HG03571 (cell line): ENCODE measurements at regions not wholly inside any gene's neighbourhood (a gene's known extent, or its start where the extent isn't known, plus 50 kb on each side); places are given as distances from the start of the nearest gene placed in this dataset.

ENCODE experiments used
- ATAC-seq: cut with Tn5 transposase; IDR thresholded peaks from one replicate; pipeline ENCODE4 v1.9.1; 2021; ENCODE audit not compliant: unreplicated experiment

- no peak for ATAC-seq
These were observed 349.1 kb downstream of the LIG4 start for GRCh38 chr13:107866032-107866940.

GRCh38 chr13:107865643-107866031 lies 349.7 kb downstream of the LIG4 start:
- no peak for ATAC-seq

- no peak for ATAC-seq
These were observed 350.1 kb downstream of the LIG4 start for GRCh38 chr13:107865318-107865575.

GRCh38 chr13:107864543-107865317 lies 350.6 kb downstream of the LIG4 start:
- no peak for ATAC-seq

- no peak for ATAC-seq
These were observed 355.1 kb downstream of the LIG4 start for GRCh38 chr13:107860284-107860683.

GRCh38 chr13:107854880-107855279 lies 360.5 kb downstream of the LIG4 start:
- no peak for ATAC-seq

- no peak for ATAC-seq
These were observed 363.3 kb downstream of the LIG4 start for GRCh38 chr13:107852072-107852471.

GRCh38 chr13:107851670-107852069 lies 363.7 kb downstream of the LIG4 start:
- ATAC-seq = no peak

GRCh38 chr13:107847406-107847805 lies 367.9 kb downstream of the LIG4 start:
- ATAC-seq = no peak

GRCh38 chr13:107846642-107847041 lies 368.7 kb downstream of the LIG4 start:
- ATAC-seq = no peak

- no peak for ATAC-seq
These were observed 369.4 kb downstream of the LIG4 start for GRCh38 chr13:107845911-107846310.

- no peak for ATAC-seq
These were observed 371.7 kb downstream of the LIG4 start for GRCh38 chr13:107843681-107844080.

- no peak for ATAC-seq
These were observed 372.1 kb downstream of the LIG4 start for GRCh38 chr13:107843281-107843680.

- ATAC-seq = no peak
These were observed 372.7 kb downstream of the LIG4 start for GRCh38 chr13:107842562-107843180.

GRCh38 chr13:107838588-107839161 lies 376.7 kb downstream of the LIG4 start:
- ATAC-seq = no peak

- no peak for ATAC-seq
These were observed 378.7 kb downstream of the LIG4 start for GRCh38 chr13:107836685-107837084.

GRCh38 chr13:107835339-107836018 lies 379.9 kb downstream of the LIG4 start:
- no peak for ATAC-seq

GRCh38 chr13:107834717-107835116 lies 380.6 kb downstream of the LIG4 start:
- ATAC-seq = no peak

- ATAC-seq = no peak
These were observed 381.1 kb downstream of the LIG4 start for GRCh38 chr13:107834281-107834680.

GRCh38 chr13:107832500-107833100 lies 382.7 kb downstream of the LIG4 start:
- no peak for ATAC-seq

GRCh38 chr13:107830804-107831203 lies 384.5 kb downstream of the LIG4 start:
- no peak for ATAC-seq
